ENCODE measurements at regions not wholly inside any gene's neighbourhood (a gene's known extent, or its start where the extent isn't known, plus 50 kb on each side); places are given as distances from the start of the nearest gene placed in this dataset.

GRCh38 chr18:37673671-37674070 lies 108.1 kb upstream of the CELF4 start:
- Histone ChIP-seq H3K27me3 (replicated peaks; ENCODE audit: control insufficient read depth, insufficient read depth, low read length) (no peaks in the 10 kb centered on the region), H3K4me3 (ENCODE audit: low read depth, low read length) (no peak overlapping the region), H3K9me3 (no peaks in the 10 kb centered on the region), H3K4me1 (no peaks in the 10 kb centered on the region), H3K36me3 (ENCODE audit: control insufficient read depth, insufficient read depth, low read length) (no peaks in the 10 kb centered on the region)
- peaks cover 3% of the 10 kb centered on the region for H3K27me3 Mint-ChIP-seq (ENCODE audit: insufficient read depth, unreplicated experiment)
- no peak overlapping the region for H3K4me3 Mint-ChIP-seq (ENCODE audit: unreplicated experiment)
- POLR2A ChIA-PET, result no interaction called here
- H3K4me1 Mint-ChIP-seq (ENCODE audit: low read depth, unreplicated experiment), result no peaks in the 10 kb centered on the region
- H3K27ac Mint-ChIP-seq (ENCODE audit: unreplicated experiment), result no peak overlapping the region
- TF ChIP-seq, protein P1, sequence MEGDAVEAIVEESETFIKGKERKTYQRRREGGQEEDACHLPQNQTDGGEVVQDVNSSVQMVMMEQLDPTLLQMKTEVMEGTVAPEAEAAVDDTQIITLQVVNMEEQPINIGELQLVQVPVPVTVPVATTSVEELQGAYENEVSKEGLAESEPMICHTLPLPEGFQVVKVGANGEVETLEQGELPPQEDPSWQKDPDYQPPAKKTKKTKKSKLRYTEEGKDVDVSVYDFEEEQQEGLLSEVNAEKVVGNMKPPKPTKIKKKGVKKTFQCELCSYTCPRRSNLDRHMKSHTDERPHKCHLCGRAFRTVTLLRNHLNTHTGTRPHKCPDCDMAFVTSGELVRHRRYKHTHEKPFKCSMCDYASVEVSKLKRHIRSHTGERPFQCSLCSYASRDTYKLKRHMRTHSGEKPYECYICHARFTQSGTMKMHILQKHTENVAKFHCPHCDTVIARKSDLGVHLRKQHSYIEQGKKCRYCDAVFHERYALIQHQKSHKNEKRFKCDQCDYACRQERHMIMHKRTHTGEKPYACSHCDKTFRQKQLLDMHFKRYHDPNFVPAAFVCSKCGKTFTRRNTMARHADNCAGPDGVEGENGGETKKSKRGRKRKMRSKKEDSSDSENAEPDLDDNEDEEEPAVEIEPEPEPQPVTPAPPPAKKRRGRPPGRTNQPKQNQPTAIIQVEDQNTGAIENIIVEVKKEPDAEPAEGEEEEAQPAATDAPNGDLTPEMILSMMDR (IDR thresholded peaks at IDR 0.05; ENCODE audit: insufficient read depth in 1 of 2, low read depth in 1 of 2, low read length in 1 of 2, severe bottlenecking in 1 of 2, unreplicated experiment in 1 of 2), result no peak
- H3K36me3 Mint-ChIP-seq (ENCODE audit: insufficient read depth, unreplicated experiment), result no peaks in the 10 kb centered on the region
- CTCF ChIA-PET, result no interaction called here
- no TSS peak for BruUV-seq (replicated peaks)
- no peaks in the 10 kb centered on the region for H3K9me3 Mint-ChIP-seq (ENCODE audit: unreplicated experiment)
- no peak for DNase-seq
- intact Hi-C loops (cut with micrococcal nuclease; ENCODE audit: unreplicated experiment), result no loop called here

DNA sequence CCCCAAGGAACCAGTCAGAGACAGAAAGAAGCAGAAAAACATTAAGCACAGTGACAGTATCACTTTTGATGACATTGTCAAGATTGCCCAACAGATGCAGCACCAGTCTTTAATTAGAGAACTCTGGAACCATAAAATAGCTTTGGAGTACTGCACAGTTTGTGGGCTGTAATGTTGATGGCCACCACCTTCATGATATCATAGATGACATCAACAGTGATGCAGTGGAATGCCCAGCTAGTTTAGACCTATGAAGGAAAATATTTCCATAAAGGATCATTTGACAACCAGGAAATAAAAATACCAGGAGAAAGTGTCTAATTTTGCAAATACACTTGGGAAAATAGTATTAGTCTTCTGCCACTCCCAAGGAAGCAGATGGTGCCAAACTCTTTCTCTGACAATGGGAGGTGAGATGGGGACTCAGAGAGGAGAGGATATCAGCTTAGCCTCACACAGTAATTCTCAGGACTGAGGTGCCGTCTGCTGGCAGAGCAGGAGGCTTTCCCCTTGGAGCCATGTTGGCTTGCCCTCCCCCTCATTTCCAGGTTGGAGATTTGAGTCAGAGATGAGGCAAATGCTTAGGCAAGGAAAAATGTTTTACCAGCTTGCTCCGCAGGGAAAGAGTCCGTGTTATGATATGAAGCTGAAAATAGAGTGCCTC lies 107.5 kb upstream of the CELF4 start:
- H3K4me1 Mint-ChIP-seq (ENCODE audit: low read depth, unreplicated experiment), result no peaks in the 10 kb centered on the region
- ChIA-PET POLR2A (no interaction called here), CTCF (no interaction called here)
- Histone ChIP-seq H3K4me1 (no peaks in the 10 kb centered on the region), H3K9me3 (no peaks in the 10 kb centered on the region), H3K36me3 (ENCODE audit: control insufficient read depth, insufficient read depth, low read length) (no peaks in the 10 kb centered on the region), H3K27me3 (replicated peaks; ENCODE audit: control insufficient read depth, insufficient read depth, low read length) (no peaks in the 10 kb centered on the region), H3K4me3 (ENCODE audit: low read depth, low read length) (no peak overlapping the region)
- DNase-seq, result no peak
- no peak overlapping the region for H3K27ac Mint-ChIP-seq (ENCODE audit: unreplicated experiment)
- peaks cover 2% of the 10 kb centered on the region for H3K27me3 Mint-ChIP-seq (ENCODE audit: insufficient read depth, unreplicated experiment)
- intact Hi-C loops (cut with micrococcal nuclease; ENCODE audit: unreplicated experiment), result no loop called here
- no TSS peak for BruUV-seq (replicated peaks)
- TF ChIP-seq, protein P1 (IDR thresholded peaks at IDR 0.05; ENCODE audit: insufficient read depth in 1 of 2, low read depth in 1 of 2, low read length in 1 of 2, severe bottlenecking in 1 of 2, unreplicated experiment in 1 of 2), result no peak
- no peaks in the 10 kb centered on the region for H3K36me3 Mint-ChIP-seq (ENCODE audit: insufficient read depth, unreplicated experiment)
- no peaks in the 10 kb centered on the region for H3K9me3 Mint-ChIP-seq (ENCODE audit: unreplicated experiment)
- no peak overlapping the region for H3K4me3 Mint-ChIP-seq (ENCODE audit: unreplicated experiment)

- H3K27ac Mint-ChIP-seq (ENCODE audit: unreplicated experiment), result no peak overlapping the region
- CTCF ChIA-PET, result no interaction called here
- Histone ChIP-seq H3K27me3 (replicated peaks; ENCODE audit: control insufficient read depth, insufficient read depth, low read length) (no peaks in the 10 kb centered on the region), H3K4me1 (no peaks in the 10 kb centered on the region), H3K36me3 (ENCODE audit: control insufficient read depth, insufficient read depth, low read length) (no peaks in the 10 kb centered on the region), H3K9me3 (no peaks in the 10 kb centered on the region), H3K4me3 (ENCODE audit: low read depth, low read length) (no peak overlapping the region)
- H3K36me3 Mint-ChIP-seq (ENCODE audit: insufficient read depth, unreplicated experiment), result no peaks in the 10 kb centered on the region
- POLR2A ChIA-PET, result no interaction called here
- H3K27me3 Mint-ChIP-seq (ENCODE audit: insufficient read depth, unreplicated experiment), result peaks cover 2% of the 10 kb centered on the region
- no peak for DNase-seq
- TF ChIP-seq, protein P1 (IDR thresholded peaks at IDR 0.05; ENCODE audit: insufficient read depth in 1 of 2, low read depth in 1 of 2, low read length in 1 of 2, severe bottlenecking in 1 of 2, unreplicated experiment in 1 of 2), result no peak
- BruUV-seq (replicated peaks), result no TSS peak
- H3K4me1 Mint-ChIP-seq (ENCODE audit: low read depth, unreplicated experiment), result no peaks in the 10 kb centered on the region
- H3K4me3 Mint-ChIP-seq (ENCODE audit: unreplicated experiment), result no peak overlapping the region
- intact Hi-C loops (cut with micrococcal nuclease; ENCODE audit: unreplicated experiment), result no loop called here
- no peaks in the 10 kb centered on the region for H3K9me3 Mint-ChIP-seq (ENCODE audit: unreplicated experiment)
Measured at GRCh38 chr18:37672001-37672400, 106.4 kb upstream of the CELF4 start.

Data from Caco-2 (cell line).